Activated CD8-positive, alpha-beta memory T cell treated with anti-CD3 and anti-CD28 coated beads for 1 hour (primary cell): ENCODE measurements at regions not wholly inside any gene's neighbourhood (a gene's known extent, or its start where the extent isn't known, plus 50 kb on each side); places are given as distances from the start of the nearest gene placed in this dataset.
"Not testable (repeated sequence)": the region's sequence is repeated elsewhere in the genome, so short reads cannot be mapped to it uniquely, and the experiment has no call there.

Experiments
- DNase-seq, 2 donors: peaks; one replicate each; pipeline ENCODE4 v3.0.0-alpha.2; 2020; ENCODE audit warnings: low read depth in 1 of 2; ENCODE audit errors: extremely low read depth in 1 of 2

DNA sequence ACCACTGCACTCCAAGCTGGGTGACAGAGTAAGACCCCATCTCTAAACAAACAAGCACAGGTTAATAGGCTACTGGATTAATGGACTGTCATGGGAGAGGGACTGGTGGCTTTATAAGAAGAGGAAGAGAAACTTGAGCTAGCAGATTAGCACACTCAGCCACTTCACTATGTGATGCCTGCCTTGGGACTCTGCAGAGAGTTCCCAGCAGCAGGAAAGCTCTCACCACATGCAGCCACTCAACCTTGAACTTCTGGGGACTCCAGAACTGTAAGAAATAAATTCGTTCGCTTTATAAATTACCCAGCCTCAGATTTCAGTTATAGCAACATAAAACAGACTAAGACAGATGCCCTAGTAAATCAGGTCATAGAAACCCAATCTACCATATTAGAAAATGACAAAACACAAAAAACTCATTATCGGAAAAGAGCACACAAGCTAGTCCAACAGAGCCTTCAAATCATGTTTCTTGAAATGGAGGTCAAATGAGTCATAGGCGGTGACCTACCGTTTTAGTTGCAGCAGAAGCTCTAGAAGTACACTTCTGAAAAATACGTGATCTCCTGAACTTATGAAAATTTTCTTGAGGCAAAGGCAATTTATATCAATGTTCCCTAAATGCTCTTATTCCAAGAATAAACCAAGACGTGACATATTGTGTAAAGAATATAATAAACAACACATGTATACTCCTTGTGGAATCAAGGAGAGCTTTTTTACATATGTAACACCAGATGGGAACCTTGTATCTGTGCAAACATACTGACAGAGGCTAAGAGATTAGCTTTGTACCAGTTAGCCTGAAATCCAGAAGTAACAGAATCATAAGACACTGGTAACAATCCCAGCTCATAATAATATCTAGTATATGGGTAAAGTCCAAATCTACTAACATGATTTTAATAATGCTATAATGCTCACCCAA, 340.9 kb upstream of the SGCG start:
- DNase-seq, result no peak

DNA sequence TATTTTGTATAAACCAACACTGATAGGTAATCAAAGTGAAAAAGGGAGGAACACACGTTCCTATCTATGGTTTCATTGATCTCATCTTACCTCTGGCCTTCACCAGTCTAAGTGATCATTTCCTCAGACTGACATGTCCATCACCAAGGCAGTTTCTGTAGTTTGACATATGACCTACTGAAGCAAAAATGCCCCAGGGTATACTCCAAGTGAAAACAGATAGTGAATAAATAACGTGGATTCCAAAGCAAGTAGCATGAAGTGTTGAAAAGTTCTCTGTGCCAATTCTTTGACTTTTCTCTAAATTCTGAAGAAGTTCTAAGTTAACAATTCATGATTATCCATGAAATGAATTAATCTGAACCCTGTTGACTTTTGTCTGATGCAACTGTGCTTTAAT, 334.2 kb upstream of the SGCG start:
- no peak for DNase-seq

DNA sequence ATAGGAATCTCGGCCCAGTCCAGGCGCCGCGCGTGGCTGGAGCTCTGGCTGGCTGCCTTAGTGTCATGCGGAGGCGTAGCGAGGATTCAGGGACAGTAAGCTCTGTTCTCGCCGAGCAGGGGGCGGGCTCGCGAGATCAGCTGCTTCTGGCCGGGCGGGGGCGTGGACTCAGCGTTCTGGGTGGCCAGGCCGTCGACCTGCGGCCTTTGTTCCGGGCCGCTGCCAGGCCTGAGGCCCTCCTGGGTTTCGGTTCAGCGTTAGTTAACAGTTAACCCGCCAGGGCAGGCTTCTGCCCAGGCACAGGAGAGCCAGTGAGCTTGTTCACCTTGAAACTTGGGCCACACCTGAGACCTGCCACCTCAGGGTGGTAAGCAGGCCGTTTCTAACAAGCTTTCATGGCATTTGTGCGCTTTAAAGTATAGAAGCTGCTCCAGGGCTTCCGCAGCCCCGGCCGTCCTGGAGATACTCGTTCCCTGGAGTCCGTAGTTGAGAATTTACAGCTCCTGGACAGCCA, 332.2 kb upstream of the SGCG start:
- no peak for DNase-seq

DNA sequence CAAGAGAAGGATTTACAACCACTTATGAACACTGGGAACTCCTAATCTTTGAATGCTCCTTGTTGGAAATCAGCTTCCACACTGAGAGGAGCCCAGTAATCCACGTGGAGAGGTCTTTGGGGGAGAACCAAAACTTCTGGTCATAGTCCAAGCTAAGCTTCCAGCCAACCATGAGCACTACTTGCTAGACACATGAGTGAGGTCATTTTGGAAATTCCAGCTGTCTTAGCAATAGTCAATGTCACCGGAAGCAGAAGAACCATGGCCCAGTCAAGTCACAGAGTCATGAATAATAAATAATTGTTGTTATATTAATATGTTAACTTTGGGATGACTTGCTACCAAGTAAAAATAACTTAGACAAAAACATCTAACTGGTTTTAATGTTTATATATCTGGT, 324.9 kb upstream of the SGCG start:
- DNase-seq, result no peak

DNA sequence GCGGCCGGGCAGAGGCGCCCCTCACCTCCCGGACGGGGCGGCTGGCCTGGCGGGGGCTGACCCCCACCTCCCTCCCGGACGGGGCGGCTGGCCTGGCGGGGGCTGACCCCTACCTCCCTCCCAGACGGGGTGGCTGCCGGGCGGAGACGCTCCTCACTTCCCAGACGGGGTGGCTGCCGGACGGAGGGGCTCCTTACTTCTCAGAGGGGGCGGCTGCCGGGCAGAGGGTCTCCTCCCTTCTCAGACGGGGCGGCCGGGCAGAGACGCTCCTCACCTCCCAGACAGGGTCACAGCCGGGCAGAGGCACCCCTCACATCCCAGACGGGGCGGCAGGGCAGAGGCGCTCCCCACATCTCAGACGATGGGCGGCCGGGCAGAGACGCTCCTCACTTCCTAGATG, 321.8 kb upstream of the SGCG start:
- not testable (repeated sequence) for DNase-seq

DNA sequence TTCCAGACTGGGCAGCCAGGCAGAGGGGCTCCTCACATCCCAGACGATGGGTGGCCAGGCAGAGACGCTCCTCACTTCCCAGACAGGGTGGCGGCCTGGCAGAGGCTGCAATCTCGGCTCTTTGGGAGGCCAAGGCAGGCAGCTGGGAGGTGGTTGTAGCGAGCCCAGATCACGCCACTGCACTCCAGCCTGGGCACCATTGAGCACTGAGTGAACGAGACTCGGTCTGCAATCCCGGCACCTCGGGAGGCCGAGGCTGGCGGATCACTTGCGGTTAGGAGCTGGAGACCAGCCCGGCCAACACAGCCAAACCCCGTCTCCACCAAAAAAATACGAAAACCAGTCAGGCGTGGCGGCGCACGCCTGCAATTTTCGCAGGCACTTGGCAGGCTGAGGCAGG, 321.4 kb upstream of the SGCG start:
- DNase-seq, result not testable (repeated sequence)

DNA sequence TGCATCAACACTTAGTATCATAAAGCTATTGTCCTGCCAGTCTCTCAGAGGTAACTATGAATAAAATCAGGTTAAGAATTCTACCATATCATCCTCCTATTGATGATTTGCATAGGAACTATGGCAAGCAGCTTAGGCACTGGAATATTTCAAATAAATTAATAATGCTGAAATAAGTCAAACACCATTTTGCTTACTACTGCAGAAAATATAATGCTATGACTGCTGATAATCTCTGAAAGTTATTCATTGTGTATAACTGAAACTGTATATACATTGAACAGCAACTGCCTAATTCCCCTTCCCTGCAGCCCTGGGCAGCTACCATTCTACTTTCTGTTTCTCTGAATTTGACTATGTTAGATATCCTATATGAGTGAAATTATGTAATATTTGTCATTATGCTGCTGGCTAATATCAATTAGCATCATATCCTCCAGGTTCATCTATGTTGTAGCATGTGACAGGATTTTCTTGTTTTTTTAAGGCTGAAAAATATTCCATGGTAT, 318.8 kb upstream of the SGCG start:
- no peak for DNase-seq

DNA sequence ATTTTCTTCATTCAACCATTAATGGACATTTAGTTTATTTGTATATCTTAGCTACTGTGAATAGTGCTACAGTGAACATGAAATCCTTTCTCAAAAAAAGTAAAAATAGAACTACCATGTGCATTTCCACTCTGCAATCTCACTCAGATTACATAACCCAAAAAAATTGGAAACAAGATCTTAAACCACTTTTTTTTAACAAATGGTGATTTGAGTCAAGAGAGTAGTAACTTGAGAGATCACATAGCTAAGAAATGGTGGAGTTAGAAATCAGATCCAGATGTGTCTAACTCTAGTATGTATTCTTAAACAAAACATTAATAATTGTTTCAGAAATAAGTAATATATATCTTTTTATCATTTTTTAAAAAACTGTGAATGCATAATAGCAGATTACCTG, 318.3 kb upstream of the SGCG start:
- DNase-seq, result no peak

DNA sequence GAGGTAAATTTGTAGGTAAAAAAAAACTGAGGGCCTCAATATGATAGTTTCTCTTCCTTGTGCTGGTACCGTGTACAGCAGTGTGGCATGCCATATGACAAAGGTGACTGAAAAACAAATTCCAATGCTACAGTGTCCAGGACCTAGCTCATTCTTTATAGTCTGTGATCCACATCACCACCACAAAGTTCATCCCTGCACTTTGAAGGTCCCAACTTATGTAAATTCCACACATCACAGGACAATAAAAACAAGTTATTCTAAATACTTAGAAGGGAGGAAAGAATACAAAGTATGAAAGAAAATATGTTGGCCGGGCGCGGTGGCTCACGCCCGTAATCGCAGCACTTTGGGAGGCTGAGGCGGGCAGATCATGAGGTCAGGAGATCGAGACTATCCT, 314.6 kb upstream of the SGCG start:
- DNase-seq, result no peak

DNA sequence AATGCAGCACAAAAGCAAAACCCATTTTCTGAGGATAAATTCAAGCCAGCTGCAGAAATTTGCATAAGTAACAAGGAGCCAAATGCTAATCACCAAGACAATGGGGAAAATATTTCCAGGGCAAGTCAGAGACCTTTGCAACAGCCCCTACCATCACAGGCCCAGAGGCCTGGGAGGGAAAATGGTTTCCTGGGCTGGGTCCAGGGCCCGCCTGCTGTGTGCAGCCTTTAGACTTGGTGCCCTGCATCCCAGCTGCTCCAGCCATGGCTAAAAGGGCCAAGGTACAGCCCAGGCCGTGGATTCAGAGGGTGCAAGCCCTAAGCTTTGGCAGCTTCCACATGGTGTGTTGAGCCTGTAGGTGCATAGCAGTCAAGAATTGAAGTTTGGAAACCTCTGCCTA, 309.5 kb upstream of the SGCG start:
- no peak for DNase-seq

DNA sequence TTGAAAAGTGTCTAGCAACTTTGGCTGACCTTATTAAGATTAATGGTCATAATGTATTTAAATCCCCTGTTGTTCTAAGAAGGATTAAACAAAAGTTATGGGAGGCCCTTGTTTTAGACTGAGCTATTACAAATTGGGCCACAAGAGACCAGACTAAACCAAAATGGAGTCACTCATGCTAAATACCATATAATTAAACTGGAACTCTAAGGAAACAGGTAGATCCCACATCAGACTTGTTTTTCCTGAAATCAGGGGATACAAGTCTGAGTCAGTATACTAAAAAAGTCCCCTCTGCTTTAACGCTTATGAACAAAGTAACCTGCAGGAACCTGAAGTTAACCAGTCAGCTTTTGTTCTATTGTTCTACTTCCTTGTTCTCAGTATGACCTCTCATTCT, 305.9 kb upstream of the SGCG start:
- DNase-seq, result no peak

DNA sequence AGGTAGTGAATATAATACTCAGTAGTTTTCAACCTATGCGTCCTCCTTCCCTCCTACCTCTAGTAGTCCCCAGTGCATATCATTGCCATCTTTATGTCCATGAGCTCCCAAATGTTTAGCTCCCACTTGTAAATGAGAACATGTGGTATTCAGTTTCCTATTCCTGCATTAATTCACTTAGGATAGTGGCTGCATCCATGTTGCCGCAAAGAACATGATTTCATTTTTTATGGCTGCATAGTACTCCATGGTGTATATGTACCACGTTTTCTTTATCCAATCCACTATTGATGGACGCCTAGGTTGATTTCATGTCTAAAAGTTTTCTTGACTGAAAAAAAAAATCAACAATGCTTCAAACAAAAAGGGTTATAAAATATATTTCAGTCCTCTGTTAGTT, 303.4 kb upstream of the SGCG start:
- DNase-seq, result no peak

DNA sequence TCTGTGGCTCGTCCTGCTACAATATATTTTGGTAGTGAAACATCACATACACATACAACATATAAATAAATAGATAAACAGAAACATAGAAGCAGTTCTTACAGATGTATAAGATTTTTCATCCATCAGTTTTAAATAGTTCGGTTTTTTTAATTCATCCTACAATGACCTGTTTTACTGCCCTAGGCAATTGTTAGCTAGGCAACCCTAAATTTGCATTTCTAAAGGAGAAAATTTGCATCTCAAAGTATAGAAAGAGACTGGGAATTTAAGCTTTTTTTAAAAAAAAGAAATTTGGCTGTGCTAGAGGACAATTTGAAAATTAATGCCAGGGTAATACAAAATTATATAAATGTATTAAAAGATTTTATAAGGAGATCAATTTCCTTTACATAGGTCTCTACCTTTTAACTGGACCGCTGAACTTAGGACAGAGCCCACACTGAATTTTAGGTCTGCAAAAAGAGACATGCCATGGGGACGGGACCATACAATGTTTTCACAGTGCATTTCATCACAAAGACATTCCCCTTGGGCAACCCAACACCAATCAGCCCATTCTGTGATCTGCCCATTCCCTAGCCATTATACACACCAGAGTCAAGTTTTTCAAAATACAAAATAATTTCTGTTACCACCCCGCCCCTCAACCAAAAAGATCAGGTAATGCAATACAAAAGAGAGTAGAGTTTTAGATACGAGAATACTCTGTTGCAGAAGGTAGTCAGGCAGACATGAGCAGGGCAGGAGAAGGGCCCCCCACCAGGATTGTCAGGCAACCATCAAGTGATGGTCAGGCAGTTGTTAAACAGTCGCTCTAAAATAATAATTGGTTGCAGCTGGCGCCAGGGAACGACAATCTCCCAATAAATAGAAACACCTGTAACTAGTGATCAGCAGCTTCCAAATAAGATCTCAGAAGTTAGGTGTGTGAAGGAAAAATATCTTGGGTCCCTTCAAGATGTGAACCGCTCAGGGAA, 299.7 kb upstream of the SGCG start:
- DNase-seq, result no peak

DNA sequence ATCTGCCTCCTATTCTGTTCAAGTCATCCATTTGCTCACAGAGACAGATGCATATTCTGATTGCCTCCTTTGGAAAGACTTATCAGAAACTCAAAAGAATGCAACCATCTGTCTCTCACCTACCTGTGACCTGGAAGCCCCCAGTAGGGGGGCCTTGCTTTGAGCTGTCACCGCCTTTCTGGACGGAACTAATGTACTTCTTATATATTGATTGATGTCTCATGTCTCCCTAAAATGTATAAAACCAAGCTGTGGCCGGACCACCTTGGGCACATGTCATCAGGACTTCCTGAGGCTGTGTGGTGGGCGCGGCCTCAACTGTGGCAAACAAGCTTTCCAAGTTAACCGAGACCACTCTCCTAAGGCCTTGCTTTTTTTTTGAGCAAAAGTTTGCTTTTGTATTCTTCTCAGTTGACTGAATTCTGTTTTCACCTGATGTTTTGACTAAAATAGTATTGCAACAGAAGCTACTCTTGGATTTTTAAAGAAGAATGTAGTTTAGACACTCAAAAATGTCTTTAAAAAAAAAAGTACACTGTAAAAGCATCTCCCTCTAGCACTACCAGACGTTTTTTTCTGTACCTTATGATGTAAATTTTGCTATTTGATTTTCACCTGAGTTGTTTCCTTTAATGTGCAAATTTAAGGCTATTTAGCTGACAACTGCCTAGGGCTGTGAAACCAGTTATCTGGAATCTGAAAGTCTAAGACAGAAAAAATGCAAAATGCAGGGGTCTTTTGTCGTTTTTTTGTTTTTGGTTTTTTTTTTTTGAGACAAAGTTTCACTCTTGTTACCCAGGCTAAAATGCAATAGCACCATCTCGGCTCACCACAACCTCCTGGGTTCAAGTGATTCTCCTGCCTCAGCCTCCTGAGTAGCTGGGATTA, 298.8 kb upstream of the SGCG start:
- DNase-seq, result not testable (repeated sequence)

DNA sequence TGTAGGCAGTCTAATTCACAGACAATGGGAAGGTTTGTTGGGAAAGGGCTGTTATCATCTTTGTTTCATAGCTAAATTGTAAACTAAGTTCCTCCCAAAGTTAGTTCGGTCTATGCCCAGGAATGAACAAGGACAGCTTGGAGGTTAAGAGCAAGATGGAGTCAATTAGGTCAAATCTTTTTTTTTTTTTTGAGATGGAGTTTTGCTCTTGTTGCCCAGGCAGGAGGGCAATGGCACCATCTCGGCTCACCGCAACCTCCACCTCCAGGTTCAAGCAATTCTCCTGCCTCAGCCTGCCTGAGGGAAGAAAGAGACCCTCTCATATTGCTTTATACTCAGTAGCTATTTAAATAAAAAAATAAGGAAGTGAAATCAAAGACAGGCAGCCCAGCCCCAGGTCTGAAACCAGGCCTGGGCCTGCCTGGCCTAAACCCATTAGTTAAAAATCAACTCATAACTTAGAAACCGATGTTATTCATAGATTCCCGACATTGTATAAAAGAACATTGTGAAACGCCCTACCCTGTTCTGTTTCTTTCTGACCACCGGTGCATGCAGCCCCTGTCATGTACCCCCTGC, 297.4 kb upstream of the SGCG start:
- no peak for DNase-seq

DNA sequence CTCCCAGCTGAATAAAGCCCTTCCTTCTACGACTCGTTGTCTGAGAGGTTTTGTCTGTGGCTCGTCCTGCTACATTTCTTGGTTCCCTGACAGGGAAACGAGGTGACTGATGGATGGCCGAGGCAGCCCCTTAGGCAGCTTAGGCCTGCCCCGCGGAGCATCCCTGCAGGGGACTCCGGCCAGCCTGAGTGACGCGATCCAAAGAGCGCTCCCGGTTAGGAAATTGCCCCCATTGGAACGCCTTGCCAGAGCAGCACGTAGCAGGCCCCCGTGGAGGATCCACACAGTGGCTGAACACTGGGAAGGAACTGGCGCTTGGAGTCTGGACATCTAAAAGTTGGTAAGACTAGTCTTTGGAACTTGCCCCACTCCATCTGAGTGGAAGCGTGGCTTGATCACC, 296.8 kb upstream of the SGCG start:
- DNase-seq, result no peak

DNA sequence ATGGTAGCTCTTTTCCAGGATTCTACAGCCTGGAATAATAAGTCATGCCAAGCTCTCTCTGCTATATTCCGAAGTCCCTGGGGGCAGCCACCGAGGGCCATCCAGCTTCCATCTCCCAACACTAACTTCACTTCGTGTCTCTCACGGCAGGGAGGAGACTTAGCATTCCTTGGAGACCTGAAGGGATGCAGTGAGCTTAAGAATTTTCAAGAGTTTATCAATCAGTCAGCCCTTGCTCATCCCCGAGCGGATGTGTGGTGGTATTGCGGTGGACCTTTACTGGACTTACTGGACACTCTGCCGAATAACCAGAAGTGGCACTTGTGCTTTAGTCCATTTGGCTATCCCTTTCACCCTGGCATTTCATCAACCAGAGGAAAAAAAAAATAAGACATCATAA, 294.7 kb upstream of the SGCG start:
- not testable (repeated sequence) for DNase-seq

DNA sequence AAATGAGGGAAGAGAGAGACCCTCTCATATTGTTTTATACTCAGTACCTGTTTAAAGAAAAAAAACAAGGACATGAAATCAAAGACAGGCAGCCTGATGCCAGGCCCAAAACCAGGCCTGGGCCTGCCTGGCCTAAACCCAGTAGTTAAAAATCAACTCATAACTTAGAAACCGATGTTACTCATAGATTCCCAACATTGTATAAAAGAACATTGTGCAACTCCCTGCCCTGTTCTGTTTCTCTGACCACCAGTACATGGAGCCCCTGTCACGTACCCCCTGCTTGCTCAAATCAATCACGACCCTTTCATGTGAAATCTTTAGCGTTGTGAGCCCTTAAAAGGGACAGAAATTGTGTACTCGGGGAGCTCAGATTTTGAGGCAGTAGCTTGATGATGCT, 291.4 kb upstream of the SGCG start:
- not testable (repeated sequence) for DNase-seq

DNA sequence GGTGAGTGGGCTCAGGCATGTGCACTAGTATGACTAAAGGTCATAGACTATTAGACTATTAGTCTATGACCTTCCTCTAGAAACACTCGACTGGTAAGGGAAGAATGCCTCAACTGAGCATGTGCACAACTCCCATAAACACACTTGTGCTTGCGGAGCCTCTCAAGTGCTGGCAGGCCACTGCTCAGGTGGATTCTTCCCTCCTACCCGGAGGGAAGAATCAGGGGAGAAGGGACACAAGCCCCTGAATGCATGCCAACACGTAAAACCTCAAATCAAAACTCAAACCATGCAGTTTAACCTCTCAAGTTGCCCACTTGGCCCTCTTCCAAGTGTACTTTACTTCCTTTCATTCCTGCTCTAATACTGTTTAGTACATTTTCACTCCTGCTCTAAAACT, 287.6 kb upstream of the SGCG start:
- no peak for DNase-seq

DNA sequence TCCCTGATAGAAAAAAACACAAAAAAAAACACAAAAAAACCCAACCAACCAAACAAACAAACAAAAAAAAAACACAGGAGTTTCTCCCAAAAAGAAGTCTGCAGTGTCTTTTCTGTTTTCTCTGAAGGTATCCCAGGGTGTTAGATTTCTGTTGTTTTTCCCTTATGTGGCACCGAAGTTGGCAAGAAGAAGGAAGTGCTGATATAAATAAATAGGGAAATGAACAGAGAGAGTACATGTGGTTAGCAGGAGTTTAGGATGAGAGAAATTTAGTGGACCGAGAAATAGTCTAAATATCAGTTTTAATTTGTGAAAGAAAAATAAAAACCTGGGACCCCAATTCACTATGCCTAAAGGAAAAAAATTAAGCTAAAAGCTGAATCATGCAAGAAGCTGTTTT, 287.0 kb upstream of the SGCG start:
- no peak for DNase-seq
